H1 (cell line): ENCODE measurements at regions not wholly inside any gene's neighbourhood (a gene's known extent, or its start where the extent isn't known, plus 50 kb on each side); places are given as distances from the start of the nearest gene placed in this dataset.

ENCODE experiments used
- CTCF ChIA-PET: fragments of 300-600 bp; sonication (Branson Sonifier 250); formaldehyde crosslinking; loops from one replicate; lab custom pipeline; 2021; ENCODE audit not compliant: partially characterized antibody; lab: Charles Lee
- POLR2A ChIA-PET: fragments of 300-600 bp; sonication (Branson Sonifier 250); formaldehyde crosslinking; loops from one replicate; lab custom pipeline; 2021; ENCODE audit warnings: inconsistent platforms; ENCODE audit not compliant: partially characterized antibody; lab: Charles Lee
- DNase-seq, 2 experiments: peaks; one replicate each; pipeline versions ENCODE4 v3.0.0 to v3.0.0-alpha.2; 2010 to 2022; ENCODE audit warnings: low spot score in 2 of 2, low read depth in 1 of 2, mixed read lengths in 1 of 2
- FAIRE-seq: peaks from 2 replicates; lab custom pipeline; 2011; peaks lifted over from hg19 to GRCh38; lab: Jason Lieb, UNC
- H2AFZ ChIP-seq: 2 replicates; pipeline ENCODE4 v1.8.1; 2012; ENCODE audit warnings: low read length, inconsistent platforms
- H2AK5ac ChIP-seq: 2 replicates; pipeline ENCODE4 v1.6.1; 2013; ENCODE audit warnings: low read depth, low read length
- H2BK120ac ChIP-seq: replicated peaks from 2 replicates; pipeline ENCODE3; 2013; ENCODE audit warnings: low read depth, low read length, inconsistent platforms
- H2BK12ac ChIP-seq: 2 replicates; pipeline ENCODE4 v1.6.1; 2013; ENCODE audit warnings: low read depth, low read length
- H2BK15ac ChIP-seq: 2 replicates; pipeline ENCODE4 v1.6.1; 2013; ENCODE audit warnings: low read length
- H2BK20ac ChIP-seq: 2 replicates; pipeline ENCODE4 v1.6.1; 2013; ENCODE audit warnings: low read length
- H2BK5ac ChIP-seq: 2 replicates; pipeline ENCODE4 v1.6.1; 2013; ENCODE audit warnings: low read depth, low read length
- H3K14ac ChIP-seq: 2 replicates; pipeline ENCODE4 v1.6.1; 2013; ENCODE audit warnings: inconsistent platforms; ENCODE audit not compliant: insufficient read length
- H3K18ac ChIP-seq: 2 replicates; pipeline ENCODE4 v1.6.1; 2013; ENCODE audit warnings: low read length; ENCODE audit errors: extremely low read depth
- H3K23ac ChIP-seq: 2 replicates; pipeline ENCODE4 v1.6.1; 2013; ENCODE audit warnings: inconsistent platforms; ENCODE audit not compliant: insufficient read length
- H3K23me2 ChIP-seq: 2 replicates; pipeline ENCODE4 v1.6.1; 2013; ENCODE audit warnings: low read depth, low read length
- H3K27ac ChIP-seq: 2 replicates; pipeline ENCODE4 v1.6.1; 2011; ENCODE audit warnings: low read depth, low read length, inconsistent platforms
- H3K27me3 ChIP-seq, 4 experiments: replicated peaks in 1 of 4; 1 replicate in 1 of 4; 2 replicates in 3 of 4; pipeline versions ENCODE4 v1.6.1 to v1.8.1; 2011 to 2013; ENCODE audit warnings: low read length in 3 of 4, mild to moderate bottlenecking in 3 of 4, inconsistent platforms in 2 of 4, mixed read lengths in 2 of 4, moderate library complexity in 1 of 4; ENCODE audit not compliant: control insufficient read depth in 3 of 4, insufficient read depth in 3 of 4; ENCODE audit errors: extremely low read depth in 1 of 4
- H3K36me3 ChIP-seq, 4 experiments: 2 replicates each; pipeline versions ENCODE4 v1.6.1 to v1.8.1; 2011 to 2013; ENCODE audit warnings: mild to moderate bottlenecking in 4 of 4, low read length in 3 of 4, moderate library complexity in 2 of 4, control low read depth in 1 of 4, inconsistent platforms in 1 of 4; ENCODE audit not compliant: insufficient read depth in 4 of 4, control insufficient read depth in 2 of 4
- H3K4ac ChIP-seq: replicated peaks from 2 replicates; pipeline ENCODE3; 2013; ENCODE audit warnings: low read length, low read depth, mixed read lengths, inconsistent platforms; ENCODE audit not compliant: insufficient read length
- H3K4me1 ChIP-seq, 4 experiments: replicated peaks in 1 of 4; 1 replicate in 1 of 4; 2 replicates in 3 of 4; pipeline versions ENCODE4 v1.6.1 to v1.8.1; 2011 to 2013; ENCODE audit warnings: low read length in 3 of 4, inconsistent platforms in 2 of 4, mixed read lengths in 1 of 4; ENCODE audit not compliant: insufficient read depth in 4 of 4, control insufficient read depth in 3 of 4
- H3K4me2 ChIP-seq, 2 experiments: 2 replicates each; pipeline versions ENCODE4 v1.6.1 to v1.8.1; 2011 to 2013; ENCODE audit warnings: low read depth in 2 of 2, low read length in 2 of 2, control low read depth in 1 of 2, inconsistent platforms in 1 of 2, mild to moderate bottlenecking in 1 of 2; ENCODE audit not compliant: insufficient read depth in 1 of 2
- H3K4me3 ChIP-seq, 4 experiments: fragments of 200-600, 300-600 bp in 1 of 4; sonication (generic), shearing (Covaris generic), sonication (Bioruptor Twin) in 1 of 4; 2 replicates each; pipeline versions ENCODE4 v1.5.1 to v1.8.1; 2011 to 2016; ENCODE audit warnings: low read length in 4 of 4, low read depth in 3 of 4, control low read depth in 2 of 4, inconsistent platforms in 2 of 4, mild to moderate bottlenecking in 2 of 4, mixed read lengths in 1 of 4, moderate library complexity in 1 of 4; ENCODE audit not compliant: insufficient read depth in 2 of 4; ENCODE audit errors: extremely low read depth in 1 of 4
- H3K56ac ChIP-seq: replicated peaks from 2 replicates; pipeline ENCODE3; 2013; ENCODE audit warnings: low read depth, mild to moderate bottlenecking, mixed read lengths, low read length, inconsistent platforms; ENCODE audit not compliant: insufficient read length
- H3K79me1 ChIP-seq: 2 replicates; pipeline ENCODE4 v1.6.1; 2013; ENCODE audit warnings: low read depth, low read length, control low read depth
- H3K79me2 ChIP-seq, 2 experiments: 2 replicates each; pipeline versions ENCODE4 v1.6.1 to v1.8.1; 2012 to 2013; ENCODE audit warnings: low read length in 2 of 2, mild to moderate bottlenecking in 2 of 2, inconsistent platforms in 1 of 2; ENCODE audit not compliant: insufficient read depth in 2 of 2, control insufficient read depth in 1 of 2
- H3K9ac ChIP-seq, 4 experiments: replicated peaks in 1 of 4; 1 replicate in 1 of 4; 2 replicates in 3 of 4; pipeline versions ENCODE4 v1.6.1 to v1.8.1; 2011 to 2013; ENCODE audit warnings: low read depth in 3 of 4, low read length in 3 of 4, control low read depth in 2 of 4, mild to moderate bottlenecking in 2 of 4, moderate library complexity in 2 of 4, inconsistent platforms in 1 of 4; ENCODE audit errors: extremely low read depth in 1 of 4
- H3K9me3 ChIP-seq, 2 experiments: 2 replicates each; pipeline versions ENCODE4 v1.6.1 to v1.8.1; 2012 to 2013; ENCODE audit warnings: mild to moderate bottlenecking in 2 of 2, moderate library complexity in 2 of 2, control low read depth in 1 of 2, inconsistent platforms in 1 of 2, low read depth in 1 of 2, low read length in 1 of 2, mixed read lengths in 1 of 2; ENCODE audit not compliant: insufficient read depth in 2 of 2
- H4K20me1 ChIP-seq, 2 experiments: replicated peaks in 1 of 2; 2 replicates each; pipeline versions ENCODE3 to v1.8.1; 2011 to 2013; ENCODE audit warnings: inconsistent platforms in 2 of 2, low read length in 2 of 2, mild to moderate bottlenecking in 1 of 2; ENCODE audit not compliant: insufficient read depth in 2 of 2, control insufficient read depth in 1 of 2
- H4K5ac ChIP-seq: 2 replicates; pipeline ENCODE4 v1.6.1; 2013; ENCODE audit warnings: low read length, low read depth, mixed read lengths, inconsistent platforms; ENCODE audit not compliant: insufficient read length
- H4K8ac ChIP-seq: 2 replicates; pipeline ENCODE4 v1.8.0; 2013; ENCODE audit warnings: mild to moderate bottlenecking, moderate library complexity, low read length, inconsistent platforms; ENCODE audit not compliant: insufficient read depth; ENCODE audit errors: extremely low read depth
- H4K91ac ChIP-seq: replicated peaks from 2 replicates; pipeline ENCODE3; 2013; ENCODE audit warnings: low read length, mixed read lengths, inconsistent platforms; ENCODE audit not compliant: insufficient read length
- CHD1 ChIP-seq: IDR thresholded peaks from 2 replicates; pipeline ENCODE4 v1.6.1; 2012; ENCODE audit warnings: low read depth, low read length, improper control_type of control experiment
- WGBS, 2 experiments: shearing (Covaris generic) in 1 of 2; methylation state at CpG; one replicate each; pipeline versions ENCODE4 v1.1.6 to v1.1.7; 2013 to 2015; ENCODE audit warnings: low lambda C conversion rate in 2 of 2, mixed read lengths in 2 of 2, inconsistent platforms in 1 of 2, low coverage in 1 of 2, missing lambda C conversion rate in 1 of 2; ENCODE audit not compliant: insufficient replicate concordance in 2 of 2, insufficient coverage in 1 of 2, insufficient read length in 1 of 2; ENCODE audit errors: extremely low coverage in 1 of 2, missing lambda C conversion rate in 1 of 2; 5-methylcytosine and 5-hydroxymethylcytosine counted together

GRCh38 chr2:145036421-145037011, 516.6 kb upstream of the ZEB2 start:
- no peak overlapping the region for H4K91ac ChIP-seq
- no peaks in the 10 kb centered on the region for H3K79me2 ChIP-seq
- H2AK5ac ChIP-seq, result no peak overlapping the region
- no peak for FAIRE-seq
- H3K56ac ChIP-seq, result no peak overlapping the region
- no peak overlapping the region for H3K18ac ChIP-seq
- H2AFZ ChIP-seq, result no peak overlapping the region
- H2BK20ac ChIP-seq, result no peak overlapping the region
- 0 out of 7 replicates have a peak, but pooled peaks cover 0 to 2% (median 0%) of the 10 kb centered on the region in 4 experiments for H3K4me1 ChIP-seq
- H4K5ac ChIP-seq, result no peak overlapping the region
- H3K4me2 ChIP-seq, result no peak overlapping the region
- no peak overlapping the region for H3K9ac ChIP-seq
- H3K4me3 ChIP-seq, result no peak overlapping the region
- no peaks in the 10 kb centered on the region; a peak in 1 of 4 replicates for H3K9me3 ChIP-seq
- 92% methylated on average over 6 of the region's 6 CpGs; no CpG with 5 or more reads in 1 of the 2 experiments for whole genome bisulfite sequencing, 2 experiments
- H2BK15ac ChIP-seq, result no peak overlapping the region; the same call in 1 of the 2 replicates
- no peaks in the 10 kb centered on the region for H3K79me1 ChIP-seq
- no peaks in the 10 kb centered on the region for H3K27me3 ChIP-seq
- H3K23ac ChIP-seq, result no peak overlapping the region
- CTCF ChIA-PET, result interaction anchor here (0.8 to 1.6 kb wide), 3 partner anchors 20 to 186 kb away, joined by 3 read pairs; no protein-coding TSS in a partner anchor
- H3K4ac ChIP-seq, result no peak overlapping the region
- DNase-seq, result no peak
- no peaks in the 10 kb centered on the region for H4K20me1 ChIP-seq
- H3K23me2 ChIP-seq, result no peaks in the 10 kb centered on the region
- no peak overlapping the region for H2BK5ac ChIP-seq
- H3K36me3 ChIP-seq, result no peaks in the 10 kb centered on the region
- no peak for TF ChIP-seq CHD1
- TF ChIP-seq, all 59 proteins: peak for 0
- Histone ChIP-seq H2BK120ac (no peak overlapping the region), H2BK12ac (no peak overlapping the region), H3K27ac (no peak overlapping the region), H4K8ac (no peak overlapping the region), H3K14ac (no peak overlapping the region)
- POLR2A ChIA-PET, result no interaction called here
